SU-DHL-6 (cell line): ENCODE measurements at regions not wholly inside any gene's neighbourhood (a gene's known extent, or its start where the extent isn't known, plus 50 kb on each side); places are given as distances from the start of the nearest gene placed in this dataset.

Source experiments
- H2AFZ ChIP-seq: fragments of 200-600 bp; sonication (generic); 2 replicates; pipeline ENCODE4 v1.6.1; 2014; ENCODE audit warnings: low read depth, mild to moderate bottlenecking, moderate library complexity, mixed read lengths, antibody characterized with exemption, low read length; ENCODE audit not compliant: severe bottlenecking
- H3F3A ChIP-seq: fragments of 200-600 bp; shearing (Covaris generic); 2 replicates; pipeline ENCODE4 v1.6.0; 2016; ENCODE audit warnings: antibody characterized with exemption, mild to moderate bottlenecking; ENCODE audit not compliant: insufficient read depth
- H3K27ac ChIP-seq: fragments of 200-600 bp; sonication (generic); 2 replicates; pipeline ENCODE4 v1.5.1; 2016; ENCODE audit warnings: low read depth, mild to moderate bottlenecking, low read length, moderate library complexity, mixed read lengths
- H3K27me3 ChIP-seq: fragments of 200-600 bp; sonication (generic), shearing (Covaris generic); 2 replicates; pipeline ENCODE4 v1.6.0; 2014; ENCODE audit warnings: mild to moderate bottlenecking, low read length
- H3K36me3 ChIP-seq: fragments of 200-600 bp; sonication (generic); 2 replicates; pipeline ENCODE4 v1.6.1; 2014; ENCODE audit warnings: mild to moderate bottlenecking, low read length, mixed read lengths
- H3K4me2 ChIP-seq: fragments of 300-600, 200-600 bp; shearing (Covaris generic), sonication (generic); 2 replicates; pipeline ENCODE4 v1.6.0; 2014; ENCODE audit warnings: low read length, low read depth, mild to moderate bottlenecking; ENCODE audit not compliant: poor library complexity, severe bottlenecking
- H3K4me3 ChIP-seq: fragments of 200-600 bp; sonication (generic); 2 replicates; pipeline ENCODE4 v1.5.1; 2014; ENCODE audit warnings: antibody characterized with exemption, low read length, mild to moderate bottlenecking, mixed read lengths; ENCODE audit not compliant: insufficient read depth, poor library complexity, severe bottlenecking
- H3K79me2 ChIP-seq: fragments of 200-600 bp; sonication (generic); 2 replicates; pipeline ENCODE4 v1.6.1; 2014; ENCODE audit warnings: mild to moderate bottlenecking, low read length, moderate library complexity; ENCODE audit not compliant: insufficient read depth
- H3K9ac ChIP-seq: fragments of 200-600 bp; sonication (generic); 2 replicates; pipeline ENCODE4 v1.7.0; 2014; ENCODE audit warnings: mild to moderate bottlenecking, low read length
- H3K9me2 ChIP-seq: fragments of 200-600 bp; sonication (generic); replicated peaks from 2 replicates; pipeline ENCODE4 v1.6.1; 2014; ENCODE audit warnings: low read length; ENCODE audit not compliant: insufficient read depth
- H3K9me3 ChIP-seq: fragments of 200-600 bp; sonication (generic); 2 replicates; pipeline ENCODE4 v1.6.1; 2014; ENCODE audit warnings: low read length, mixed read lengths; ENCODE audit not compliant: insufficient read depth
- H4K20me1 ChIP-seq: fragments of 200-600 bp; sonication (generic); 2 replicates; pipeline ENCODE4 v1.6.1; 2014; ENCODE audit warnings: low read depth, mild to moderate bottlenecking, antibody characterized with exemption, low read length, moderate library complexity, mixed read lengths
- EZH2phosphoT487 ChIP-seq: fragments of 200-600 bp; sonication (generic), shearing (Covaris generic); conservative IDR thresholded peaks from 2 replicates; pipeline ENCODE4 v1.6.1; 2018; ENCODE audit warnings: mild to moderate bottlenecking, antibody characterized with exemption, low read length, moderate library complexity, mixed read lengths
- TF ChIP-seq, protein P1 (sequence below): fragments of 200-600 bp; sonication (generic); IDR thresholded peaks from one replicate; pipeline ENCODE4 v1.5.1; 2017; ENCODE audit warnings: antibody characterized with exemption, mild to moderate bottlenecking, low read length, moderate library complexity; ENCODE audit not compliant: insufficient read depth, poor library complexity, severe bottlenecking

DNA sequence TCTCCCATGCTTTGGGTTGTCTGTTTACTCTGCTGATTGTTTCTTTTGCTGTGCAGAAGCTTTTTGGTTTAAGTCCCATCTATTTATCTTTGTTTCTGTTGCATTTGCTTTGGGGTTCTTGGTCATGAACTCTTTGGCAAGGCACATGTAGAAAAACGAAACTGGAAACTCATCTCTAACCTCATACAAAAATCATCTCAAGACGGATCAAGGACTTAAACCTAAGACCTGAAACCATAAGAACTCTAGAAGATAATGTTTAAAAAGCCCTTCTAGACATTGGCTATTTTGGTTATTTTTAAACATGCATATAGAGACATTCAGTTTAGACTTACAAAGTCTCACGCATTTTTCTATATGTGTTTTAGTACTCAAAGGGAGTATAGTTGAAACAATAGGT, 1164.3 kb upstream of the GYPC start:
- Histone ChIP-seq H4K20me1 (no peaks in the 10 kb centered on the region), H3K9ac (no peak overlapping the region), H3K4me3 (no peak overlapping the region), H3F3A (no peaks in the 10 kb centered on the region), H2AFZ (no peak overlapping the region), H3K4me2 (no peak overlapping the region), H3K9me2 (no peaks in the 10 kb centered on the region), H3K27ac (no peak overlapping the region), H3K79me2 (no peaks in the 10 kb centered on the region), H3K36me3 (no peaks in the 10 kb centered on the region), H3K27me3 (no peaks in the 10 kb centered on the region), H3K9me3 (no peaks in the 10 kb centered on the region)
- no peak for TF ChIP-seq EZH2phosphoT487
- TF ChIP-seq, protein P1, sequence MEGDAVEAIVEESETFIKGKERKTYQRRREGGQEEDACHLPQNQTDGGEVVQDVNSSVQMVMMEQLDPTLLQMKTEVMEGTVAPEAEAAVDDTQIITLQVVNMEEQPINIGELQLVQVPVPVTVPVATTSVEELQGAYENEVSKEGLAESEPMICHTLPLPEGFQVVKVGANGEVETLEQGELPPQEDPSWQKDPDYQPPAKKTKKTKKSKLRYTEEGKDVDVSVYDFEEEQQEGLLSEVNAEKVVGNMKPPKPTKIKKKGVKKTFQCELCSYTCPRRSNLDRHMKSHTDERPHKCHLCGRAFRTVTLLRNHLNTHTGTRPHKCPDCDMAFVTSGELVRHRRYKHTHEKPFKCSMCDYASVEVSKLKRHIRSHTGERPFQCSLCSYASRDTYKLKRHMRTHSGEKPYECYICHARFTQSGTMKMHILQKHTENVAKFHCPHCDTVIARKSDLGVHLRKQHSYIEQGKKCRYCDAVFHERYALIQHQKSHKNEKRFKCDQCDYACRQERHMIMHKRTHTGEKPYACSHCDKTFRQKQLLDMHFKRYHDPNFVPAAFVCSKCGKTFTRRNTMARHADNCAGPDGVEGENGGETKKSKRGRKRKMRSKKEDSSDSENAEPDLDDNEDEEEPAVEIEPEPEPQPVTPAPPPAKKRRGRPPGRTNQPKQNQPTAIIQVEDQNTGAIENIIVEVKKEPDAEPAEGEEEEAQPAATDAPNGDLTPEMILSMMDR = no peak

DNA sequence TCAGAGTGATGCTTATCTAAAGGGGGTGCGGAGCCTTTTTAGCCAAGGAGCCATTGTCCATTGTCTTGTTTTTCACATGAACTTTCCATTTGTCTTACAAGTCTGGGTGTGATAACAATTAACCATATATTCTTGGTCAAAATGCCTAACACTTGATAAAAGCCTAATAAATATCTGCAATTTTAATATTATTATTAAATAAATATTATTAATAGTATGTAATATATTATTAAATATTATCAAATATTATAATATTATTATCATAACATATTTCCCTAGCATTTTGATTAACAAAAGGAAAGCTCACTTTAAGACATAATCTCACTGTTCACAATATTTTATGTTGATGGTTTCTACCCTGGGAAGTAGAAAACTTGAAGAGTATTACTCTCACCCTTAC, 1143.6 kb upstream of the GYPC start:
- no peak overlapping the region for H3K4me2 ChIP-seq
- H4K20me1 ChIP-seq = no peaks in the 10 kb centered on the region
- H3F3A ChIP-seq = no peaks in the 10 kb centered on the region
- H3K27ac ChIP-seq = no peak overlapping the region
- H3K79me2 ChIP-seq = no peaks in the 10 kb centered on the region
- H3K36me3 ChIP-seq = no peaks in the 10 kb centered on the region
- H2AFZ ChIP-seq = no peak overlapping the region
- no peak overlapping the region for H3K9ac ChIP-seq
- no peaks in the 10 kb centered on the region for H3K27me3 ChIP-seq
- H3K9me2 ChIP-seq = no peaks in the 10 kb centered on the region
- no peaks in the 10 kb centered on the region for H3K9me3 ChIP-seq
- H3K4me3 ChIP-seq = no peak overlapping the region
- TF ChIP-seq, protein P1 = no peak
- no peak for TF ChIP-seq EZH2phosphoT487

DNA sequence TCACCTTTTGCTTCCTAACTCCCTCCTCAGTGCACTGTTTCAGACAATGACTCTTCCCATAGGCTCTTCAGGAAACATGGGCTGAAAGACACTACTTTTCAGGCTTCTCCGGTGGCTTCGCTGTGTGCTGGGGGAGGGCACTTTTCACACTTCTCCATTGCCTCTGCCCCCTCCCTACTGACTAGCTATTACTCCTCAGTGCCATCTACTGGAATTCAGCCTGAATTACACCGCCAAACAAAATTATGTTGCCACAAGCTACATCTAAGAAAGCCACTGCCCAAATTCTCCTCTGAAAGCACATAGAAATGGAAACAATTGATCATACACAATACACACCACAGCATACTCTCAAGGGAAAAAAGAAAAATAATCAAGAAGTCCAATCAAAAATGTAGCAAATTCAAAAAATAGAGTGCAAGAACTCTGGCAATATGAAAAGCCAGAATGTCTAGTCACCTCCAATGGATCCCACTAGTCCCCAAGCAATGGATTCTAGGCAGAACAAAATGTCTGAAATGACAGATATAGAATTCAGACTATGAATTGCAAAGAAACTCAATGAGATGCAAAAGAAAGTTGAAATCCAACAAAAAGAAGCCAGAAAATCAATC, 1139.4 kb upstream of the GYPC start:
- no peak overlapping the region for H3K4me2 ChIP-seq
- no peak overlapping the region for H3K27ac ChIP-seq
- no peaks in the 10 kb centered on the region for H3K9me3 ChIP-seq
- TF ChIP-seq EZH2phosphoT487 = no peak
- TF ChIP-seq, protein P1 = peak; percentile 58
- H2AFZ ChIP-seq = no peak overlapping the region
- no peak overlapping the region for H3K9ac ChIP-seq
- H4K20me1 ChIP-seq = no peaks in the 10 kb centered on the region
- H3F3A ChIP-seq = no peaks in the 10 kb centered on the region
- no peaks in the 10 kb centered on the region for H3K27me3 ChIP-seq
- H3K79me2 ChIP-seq = no peaks in the 10 kb centered on the region
- no peak overlapping the region for H3K4me3 ChIP-seq
- H3K9me2 ChIP-seq = no peaks in the 10 kb centered on the region
- no peaks in the 10 kb centered on the region for H3K36me3 ChIP-seq
